SJCRH30 (cell line): ENCODE measurements at regions not wholly inside any gene's neighbourhood (a gene's known extent, or its start where the extent isn't known, plus 50 kb on each side); places are given as distances from the start of the nearest gene placed in this dataset.

Source experiments
- DNase-seq, 2 experiments: peaks; one replicate each; pipeline ENCODE4 v3.0.0-alpha.2; 2015 to 2020
- H3K27ac ChIP-seq: fragments of 250-450 bp; sonication (Bioruptor Pico); 2 replicates; pipeline ENCODE4 v1.5.1; 2020; ENCODE audit warnings: mild to moderate bottlenecking, moderate library complexity
- H3K27me3 ChIP-seq: fragments of 250-450 bp; sonication (Bioruptor Pico); 2 replicates; pipeline ENCODE4 v1.5.1; 2020; ENCODE audit warnings: mild to moderate bottlenecking, moderate library complexity
- H3K36me3 ChIP-seq: fragments of 250-450 bp; sonication (Bioruptor Pico); 2 replicates; pipeline ENCODE4 v1.5.1; 2020; ENCODE audit warnings: mild to moderate bottlenecking, moderate library complexity
- H3K4me1 ChIP-seq: fragments of 250-450 bp; sonication (Bioruptor Pico); 2 replicates; pipeline ENCODE4 v1.5.1; 2020; ENCODE audit warnings: mild to moderate bottlenecking, moderate library complexity
- H3K4me3 ChIP-seq: fragments of 250-450 bp; sonication (Bioruptor Pico); 2 replicates; pipeline ENCODE4 v1.5.1; 2020; ENCODE audit warnings: mild to moderate bottlenecking, moderate library complexity
- H3K9me3 ChIP-seq: fragments of 250-450 bp; sonication (Bioruptor Pico); replicated peaks from 2 replicates; pipeline ENCODE4 v1.5.1; 2020; ENCODE audit warnings: mild to moderate bottlenecking, moderate library complexity

DNA sequence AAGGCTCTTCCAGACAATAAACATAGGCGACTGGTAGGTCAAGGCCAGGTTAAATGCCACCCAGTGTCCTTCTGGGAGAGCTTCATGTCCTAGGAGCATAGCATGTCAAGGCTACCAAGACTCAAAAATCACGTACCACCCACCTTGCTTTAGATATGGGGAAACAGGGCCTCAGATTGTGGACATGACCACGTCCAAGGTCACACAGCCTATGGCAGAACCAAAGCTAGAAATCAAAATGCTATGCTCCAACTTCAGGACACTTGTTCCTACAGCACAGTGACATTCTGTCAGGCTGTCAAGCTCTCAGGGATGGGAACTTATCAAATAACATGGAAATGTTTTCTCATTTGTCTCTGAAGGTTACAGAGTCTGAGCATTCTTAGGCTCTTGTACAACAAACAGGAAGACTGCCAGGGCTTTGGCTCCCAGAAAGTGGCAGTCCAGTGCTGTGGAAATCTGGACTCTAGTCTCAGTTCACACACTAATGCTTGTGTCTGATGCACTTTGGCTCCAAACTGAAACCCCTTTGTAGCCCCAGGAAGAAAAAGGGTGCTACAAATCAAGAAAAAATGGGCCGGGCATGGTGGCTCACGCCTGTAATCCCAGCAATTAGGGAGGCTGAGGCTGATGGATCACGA, 170.4 kb upstream of the LPP start:
- no peaks in the 10 kb centered on the region for H3K36me3 ChIP-seq
- H3K27ac ChIP-seq = no peak overlapping the region
- H3K4me3 ChIP-seq = no peak overlapping the region
- no peaks in the 10 kb centered on the region for H3K4me1 ChIP-seq
- no peaks in the 10 kb centered on the region for H3K9me3 ChIP-seq
- no peaks in the 10 kb centered on the region for H3K27me3 ChIP-seq
- DNase-seq = no peak

GRCh38 chr3:187985647-187986046, 168.3 kb upstream of the LPP start:
- no peak overlapping the region for H3K4me3 ChIP-seq
- H3K27ac ChIP-seq = no peak overlapping the region
- H3K36me3 ChIP-seq = no peaks in the 10 kb centered on the region
- H3K4me1 ChIP-seq = no peaks in the 10 kb centered on the region
- H3K9me3 ChIP-seq = no peaks in the 10 kb centered on the region
- DNase-seq = no peak
- H3K27me3 ChIP-seq = no peaks in the 10 kb centered on the region

DNA sequence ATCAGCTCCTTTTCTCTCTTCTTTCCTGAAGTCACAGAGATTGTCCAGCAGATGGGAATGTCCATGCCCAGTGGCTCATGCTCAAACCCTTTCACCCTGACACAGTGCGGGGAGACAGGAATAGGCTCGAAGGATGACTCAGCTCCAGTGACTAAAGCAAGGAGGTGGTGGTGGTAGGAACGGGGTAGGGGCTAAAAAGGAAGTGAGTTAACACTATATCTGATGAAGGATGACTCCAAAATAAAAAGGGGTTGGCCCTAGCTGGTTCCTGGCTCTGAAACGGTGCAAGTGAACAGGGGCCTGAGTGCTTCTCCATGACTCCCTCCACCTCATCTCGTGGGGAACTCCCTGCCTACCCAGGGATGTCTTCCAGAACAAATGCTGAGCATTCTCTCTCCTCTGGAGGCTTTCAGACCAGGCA, 167.4 kb upstream of the LPP start:
- H3K4me1 ChIP-seq = no peaks in the 10 kb centered on the region
- H3K27ac ChIP-seq = no peak overlapping the region
- H3K27me3 ChIP-seq = no peaks in the 10 kb centered on the region
- no peaks in the 10 kb centered on the region for H3K9me3 ChIP-seq
- DNase-seq = no peak
- no peaks in the 10 kb centered on the region for H3K36me3 ChIP-seq
- no peak overlapping the region for H3K4me3 ChIP-seq

DNA sequence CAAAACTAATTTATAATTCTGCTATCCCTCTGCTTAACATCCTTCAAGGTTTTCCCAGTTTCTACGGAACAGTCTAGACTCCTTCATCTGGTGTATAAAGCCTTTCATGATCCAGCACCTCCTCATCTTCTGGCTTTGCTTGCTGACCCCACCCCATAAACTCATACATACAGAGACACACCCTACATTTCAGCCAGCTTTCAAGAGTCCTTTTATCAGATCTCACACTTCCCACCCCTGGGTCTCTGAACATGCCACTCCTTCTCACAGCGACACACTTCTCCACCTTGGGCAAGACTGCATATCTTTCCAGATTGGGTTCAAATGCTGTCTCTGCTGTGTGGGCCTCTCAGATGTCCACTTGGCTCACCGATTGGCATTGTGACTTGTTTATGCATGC, 166.8 kb upstream of the LPP start:
- no peaks in the 10 kb centered on the region for H3K4me1 ChIP-seq
- no peaks in the 10 kb centered on the region for H3K36me3 ChIP-seq
- DNase-seq = no peak
- H3K27ac ChIP-seq = no peak overlapping the region
- H3K4me3 ChIP-seq = no peak overlapping the region
- H3K9me3 ChIP-seq = no peaks in the 10 kb centered on the region
- H3K27me3 ChIP-seq = no peaks in the 10 kb centered on the region

DNA sequence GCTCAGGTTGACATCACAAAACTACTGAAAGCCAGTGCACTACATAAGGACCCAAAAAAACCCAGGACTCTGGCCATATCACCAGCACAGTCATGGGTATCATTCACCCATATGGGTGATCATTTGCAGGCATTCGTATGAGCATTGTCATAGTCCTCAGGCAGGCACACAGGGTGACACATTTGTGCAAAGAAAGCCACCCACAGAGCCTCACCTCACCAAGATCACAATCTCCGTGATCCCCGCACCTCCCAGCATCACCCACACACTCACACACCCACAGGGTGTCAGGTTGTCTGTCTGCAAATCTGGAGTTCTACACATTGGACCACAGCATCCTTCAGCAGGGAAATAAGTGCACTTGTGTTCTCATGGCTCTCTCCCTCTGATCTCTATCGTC, 166.0 kb upstream of the LPP start:
- DNase-seq = no peak
- Histone ChIP-seq H3K27ac (no peak overlapping the region), H3K27me3 (no peaks in the 10 kb centered on the region), H3K4me1 (no peaks in the 10 kb centered on the region), H3K4me3 (no peak overlapping the region), H3K9me3 (no peaks in the 10 kb centered on the region), H3K36me3 (no peaks in the 10 kb centered on the region)

DNA sequence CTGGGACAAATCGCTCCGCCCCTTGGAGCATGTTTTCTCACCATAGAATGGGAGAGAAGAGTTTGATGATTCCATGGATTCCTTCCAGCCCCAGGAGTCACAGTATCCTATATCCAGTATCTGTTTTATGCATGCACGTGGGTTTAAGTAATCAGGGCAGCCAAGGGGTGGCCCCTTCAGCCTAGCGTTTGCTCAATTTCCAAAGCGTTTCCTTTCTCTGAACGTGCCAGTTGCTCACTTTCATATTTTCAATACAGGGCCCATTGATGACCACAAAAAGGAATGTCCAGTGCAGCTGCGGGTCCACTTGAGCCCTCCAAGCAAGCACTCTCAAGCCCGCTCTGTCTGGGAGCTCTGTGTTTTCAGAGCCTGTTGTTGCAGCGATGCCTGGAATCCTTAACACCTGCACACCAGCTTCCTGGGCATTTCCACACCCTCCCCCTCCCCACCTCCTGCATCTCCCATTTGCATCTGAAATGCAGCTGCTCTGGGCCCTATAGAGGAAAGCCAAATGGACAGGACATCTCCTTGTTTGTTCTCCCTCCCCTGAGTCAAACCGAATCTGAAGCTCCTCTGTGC, 164.3 kb upstream of the LPP start:
- Histone ChIP-seq H3K4me1 (no peaks in the 10 kb centered on the region), H3K36me3 (no peaks in the 10 kb centered on the region), H3K4me3 (no peak overlapping the region), H3K27ac (no peak overlapping the region), H3K27me3 (no peaks in the 10 kb centered on the region), H3K9me3 (no peaks in the 10 kb centered on the region)
- peak in 1 of 2 experiments; percentile 4 for DNase-seq

GRCh38 chr3:187992609-187993008, 161.3 kb upstream of the LPP start:
- no peak for DNase-seq
- H3K4me3 ChIP-seq = no peak overlapping the region
- H3K27ac ChIP-seq = no peak overlapping the region
- no peaks in the 10 kb centered on the region for H3K27me3 ChIP-seq
- no peaks in the 10 kb centered on the region for H3K36me3 ChIP-seq
- H3K9me3 ChIP-seq = no peaks in the 10 kb centered on the region
- no peaks in the 10 kb centered on the region for H3K4me1 ChIP-seq

DNA sequence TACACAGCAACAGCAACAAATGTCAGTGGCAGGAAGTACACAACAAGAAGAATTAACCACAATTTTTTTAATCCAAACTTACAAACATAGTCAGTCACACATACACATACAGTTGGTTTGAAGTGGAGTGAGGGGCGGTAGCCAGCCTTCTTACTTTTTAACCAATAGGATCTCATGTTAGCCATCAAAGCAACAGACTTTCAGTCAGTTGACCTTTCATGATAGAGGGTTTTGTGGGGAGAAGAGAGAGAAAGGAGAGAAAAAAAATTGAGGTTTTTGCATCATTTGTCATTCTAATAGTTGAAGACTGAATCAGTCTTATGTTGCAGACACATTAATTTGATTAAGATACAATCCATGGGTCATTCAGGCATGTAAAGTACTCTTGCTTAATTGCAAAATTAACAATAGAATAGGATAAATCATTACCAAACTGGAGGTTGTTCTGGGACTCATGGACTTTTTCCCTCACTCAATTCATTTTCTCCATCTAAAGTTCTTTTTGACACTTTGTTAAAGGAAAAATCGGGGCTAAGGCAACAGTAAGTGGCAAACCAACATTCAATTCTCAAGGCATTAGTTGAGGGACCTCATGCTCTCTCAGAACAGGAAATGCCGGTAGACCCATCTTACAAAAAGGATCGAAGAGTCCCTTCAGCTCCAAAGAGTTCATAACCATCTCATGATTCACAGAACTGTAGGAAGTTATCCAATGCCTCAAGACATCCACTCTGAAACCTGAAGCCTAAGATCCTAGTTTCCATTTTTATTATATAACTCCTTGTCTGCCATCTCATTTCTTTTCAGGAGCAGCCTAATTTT, 159.5 kb upstream of the LPP start:
- Histone ChIP-seq H3K27ac (no peak overlapping the region), H3K4me3 (no peak overlapping the region), H3K9me3 (no peaks in the 10 kb centered on the region), H3K36me3 (no peaks in the 10 kb centered on the region), H3K4me1 (no peaks in the 10 kb centered on the region), H3K27me3 (no peaks in the 10 kb centered on the region)
- DNase-seq = no peak

DNA sequence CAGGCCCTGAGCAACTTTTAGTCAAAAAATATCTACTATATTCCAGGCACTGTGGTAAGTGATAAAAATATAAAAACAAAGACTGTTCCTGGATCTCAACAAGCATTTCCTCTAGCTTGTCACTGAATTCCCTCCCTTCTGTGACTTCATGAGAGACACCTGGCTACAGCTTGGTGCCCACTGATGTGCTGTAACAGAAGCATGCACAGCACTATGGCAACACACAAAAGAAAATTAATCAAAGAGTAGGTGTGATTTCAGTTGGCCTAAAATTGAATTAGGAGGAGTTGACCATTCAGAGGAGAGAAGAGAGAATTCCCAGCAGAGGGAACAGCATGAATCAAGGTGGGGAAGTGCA, 158.9 kb upstream of the LPP start:
- no peak for DNase-seq
- no peaks in the 10 kb centered on the region for H3K36me3 ChIP-seq
- no peaks in the 10 kb centered on the region for H3K9me3 ChIP-seq
- no peak overlapping the region for H3K4me3 ChIP-seq
- H3K27ac ChIP-seq = no peak overlapping the region
- H3K27me3 ChIP-seq = no peaks in the 10 kb centered on the region
- H3K4me1 ChIP-seq = 0 out of 2 replicates have a peak, but pooled peaks cover 3% of the 10 kb centered on the region

DNA sequence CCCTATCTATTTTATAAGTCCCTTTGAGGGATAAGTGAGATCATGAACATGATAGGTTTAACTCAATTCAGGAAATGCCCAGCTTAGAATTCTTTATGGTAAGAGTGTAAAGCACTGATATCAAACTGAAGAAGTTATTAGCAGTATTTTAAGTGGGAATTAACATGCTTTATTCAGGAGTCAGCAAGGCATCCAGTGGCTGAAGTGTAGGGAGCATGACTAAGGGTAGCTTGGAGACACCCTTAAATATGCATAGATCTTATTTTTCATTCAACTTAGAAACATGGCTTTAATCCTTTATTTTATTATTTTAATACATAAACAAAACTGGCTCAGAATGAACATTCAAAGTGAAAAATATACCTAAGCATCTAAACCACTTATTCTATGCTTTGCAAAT, 158.3 kb upstream of the LPP start:
- no peak overlapping the region for H3K4me3 ChIP-seq
- no peaks in the 10 kb centered on the region for H3K27me3 ChIP-seq
- no peak for DNase-seq
- H3K4me1 ChIP-seq = peaks cover 7% of the 10 kb centered on the region; the same call in 1 of the 2 replicates
- H3K27ac ChIP-seq = no peak overlapping the region
- no peaks in the 10 kb centered on the region for H3K36me3 ChIP-seq
- H3K9me3 ChIP-seq = no peaks in the 10 kb centered on the region

DNA sequence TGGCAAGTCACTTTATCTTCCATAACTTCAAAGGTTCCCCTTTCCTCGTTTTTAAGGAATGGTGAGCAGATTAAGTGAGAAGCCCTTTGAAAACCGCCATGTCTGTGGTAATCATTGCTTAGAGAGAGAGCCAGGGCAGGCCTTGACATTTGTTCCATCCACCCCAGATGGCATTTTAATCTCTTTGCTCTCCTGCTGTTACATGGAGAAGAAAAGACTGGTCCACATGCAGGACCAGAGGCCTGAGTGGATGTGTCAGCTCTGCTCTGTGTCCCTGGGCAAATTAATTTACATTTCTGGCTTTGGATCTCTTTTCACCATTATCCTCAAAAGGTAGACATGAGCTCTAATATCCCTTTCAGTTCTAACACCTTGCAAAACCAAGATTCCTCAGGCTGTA, 157.3 kb upstream of the LPP start:
- Histone ChIP-seq H3K27me3 (no peaks in the 10 kb centered on the region), H3K36me3 (no peaks in the 10 kb centered on the region), H3K9me3 (no peaks in the 10 kb centered on the region), H3K4me1 (peaks cover 12% of the 10 kb centered on the region; the same call in 1 of the 2 replicates), H3K4me3 (no peak overlapping the region), H3K27ac (no peak overlapping the region)
- no peak for DNase-seq

- Histone ChIP-seq H3K4me3 (no peak overlapping the region), H3K36me3 (no peaks in the 10 kb centered on the region), H3K4me1 (peaks cover 12% of the 10 kb centered on the region; the same call in 1 of the 2 replicates), H3K27me3 (no peaks in the 10 kb centered on the region), H3K27ac (no peak overlapping the region), H3K9me3 (no peaks in the 10 kb centered on the region)
- DNase-seq = no peak
These were observed 156.5 kb upstream of the LPP start for GRCh38 chr3:187997490-187997889.

DNA sequence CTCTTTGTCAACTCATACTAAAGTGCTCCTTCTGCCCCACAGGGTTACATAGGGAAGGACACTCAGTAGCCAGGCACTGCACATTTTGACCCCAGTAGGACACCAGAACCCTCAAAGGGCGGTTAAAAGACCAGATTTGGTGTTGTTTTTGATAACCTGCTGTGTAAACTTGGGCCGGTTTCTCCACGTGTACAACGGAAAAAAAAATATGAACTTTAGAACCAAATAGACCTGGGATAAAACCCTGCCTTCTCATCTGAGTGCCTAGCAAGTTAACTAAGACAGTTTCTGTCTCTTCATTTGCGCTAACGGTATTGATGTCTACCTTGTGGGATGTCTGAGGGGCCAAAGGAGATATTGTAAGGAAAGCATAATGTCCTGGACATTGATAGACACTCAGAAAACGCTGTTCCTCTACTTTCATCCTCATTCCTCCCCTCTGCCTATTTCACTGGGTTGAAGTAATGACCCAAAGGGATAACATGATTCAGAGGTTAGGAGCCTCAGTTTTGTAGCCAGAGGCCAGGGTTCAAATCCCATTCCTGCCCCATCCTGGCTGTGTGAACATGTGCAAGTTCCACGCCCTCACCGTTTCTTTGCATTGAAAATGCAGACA, 155.9 kb upstream of the LPP start:
- no peaks in the 10 kb centered on the region for H3K9me3 ChIP-seq
- peaks cover 12% of the 10 kb centered on the region; the same call in 1 of the 2 replicates for H3K4me1 ChIP-seq
- DNase-seq = no peak
- H3K27me3 ChIP-seq = no peaks in the 10 kb centered on the region
- H3K27ac ChIP-seq = no peak overlapping the region
- no peaks in the 10 kb centered on the region for H3K36me3 ChIP-seq
- no peak overlapping the region for H3K4me3 ChIP-seq

GRCh38 chr3:187998611-187999010, 155.3 kb upstream of the LPP start:
- H3K27me3 ChIP-seq = no peaks in the 10 kb centered on the region
- H3K36me3 ChIP-seq = no peaks in the 10 kb centered on the region
- no peak overlapping the region for H3K4me3 ChIP-seq
- DNase-seq = no peak
- H3K9me3 ChIP-seq = no peaks in the 10 kb centered on the region
- no peak overlapping the region for H3K27ac ChIP-seq
- H3K4me1 ChIP-seq = peaks cover 12% of the 10 kb centered on the region; the same call in 1 of the 2 replicates

DNA sequence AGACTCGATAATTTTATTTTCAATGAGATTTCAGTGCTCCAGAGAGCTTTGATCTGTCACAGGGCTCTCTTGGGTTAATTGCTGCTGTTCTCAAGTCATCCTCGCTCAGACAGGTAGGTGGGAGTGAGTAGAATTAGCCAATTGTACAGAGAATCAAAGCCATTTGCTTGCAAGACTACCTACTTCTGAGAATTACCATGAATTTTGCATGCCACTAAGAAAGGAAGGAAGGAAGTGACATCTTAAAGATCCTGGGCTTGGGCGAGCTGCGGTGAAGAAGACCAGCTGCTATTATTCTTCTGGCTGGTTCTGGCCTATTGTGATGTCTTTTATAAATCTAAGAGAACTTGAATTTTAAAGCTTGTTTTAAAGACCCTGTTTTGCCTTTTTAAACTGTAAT, 154.1 kb upstream of the LPP start:
- Histone ChIP-seq H3K27me3 (no peaks in the 10 kb centered on the region), H3K4me1 (peaks cover 12% of the 10 kb centered on the region; the same call in 1 of the 2 replicates), H3K27ac (no peak overlapping the region), H3K4me3 (no peak overlapping the region), H3K36me3 (no peaks in the 10 kb centered on the region), H3K9me3 (no peaks in the 10 kb centered on the region)
- no peak for DNase-seq
